ENCODE measurements at regions not wholly inside any gene's neighbourhood (a gene's known extent, or its start where the extent isn't known, plus 50 kb on each side); places are given as distances from the start of the nearest gene placed in this dataset.

GRCh38 chrX:39728025-39728424, 369.7 kb downstream of the BCOR start:
- Histone ChIP-seq H3K23me2 (ENCODE audit: insufficient read length, low read depth, low read length, poor library complexity, severe bottlenecking) (no peaks in the 10 kb centered on the region), H2BK120ac (ENCODE audit: low read depth, low read length, poor library complexity, severe bottlenecking) (no peak overlapping the region), H3K9ac (ENCODE audit: extremely low read depth, insufficient read length, low read length) (no peak overlapping the region), H3K56ac (ENCODE audit: insufficient read length, low read depth, low read length) (no peak overlapping the region), H3K9me3 (ENCODE audit: control insufficient read depth, low read depth, low read length) (no peaks in the 10 kb centered on the region), H2BK5ac (ENCODE audit: insufficient read length, low read length) (no peak overlapping the region), H2AK5ac (ENCODE audit: insufficient read length, low read length) (no peak overlapping the region), H3K79me2 (ENCODE audit: insufficient read depth, low read length) (no peaks in the 10 kb centered on the region), H3K4ac (ENCODE audit: low read depth, low read length) (no peak overlapping the region), H3K4me2 (ENCODE audit: insufficient read depth, insufficient read length, low read length) (no peak overlapping the region), H4K20me1 (ENCODE audit: control insufficient read depth, insufficient read depth, insufficient read length) (no peaks in the 10 kb centered on the region), H3K23ac (ENCODE audit: insufficient read length, low read depth, low read length) (no peak overlapping the region), H3K4me1 (ENCODE audit: insufficient read depth, low read length) (peaks cover 4% of the 10 kb centered on the region; the same call in 1 of the 2 replicates), H3K79me1 (ENCODE audit: insufficient read depth, low read depth, low read length, poor library complexity, severe bottlenecking) (no peaks in the 10 kb centered on the region), H4K5ac (ENCODE audit: insufficient read length, low read depth, low read length) (no peak overlapping the region), H4K91ac (ENCODE audit: insufficient read length, low read depth, low read length) (no peak overlapping the region), H3K27ac (ENCODE audit: insufficient read length, low read depth, low read length) (no peak overlapping the region), H3K14ac (ENCODE audit: insufficient read depth, low read length) (no peak overlapping the region), H3K27me3 (ENCODE audit: insufficient read depth, low read length) (0 out of 2 replicates have a peak, but pooled peaks cover 3% of the 10 kb centered on the region), H2BK15ac (ENCODE audit: low read depth, low read length) (no peak overlapping the region), H3T11ph (ENCODE audit: low read length) (no peak overlapping the region), H4K8ac (replicated peaks; ENCODE audit: insufficient read length, low read depth, low read length) (no peak overlapping the region), H3K18ac (ENCODE audit: insufficient read length, low read depth, low read length) (no peak overlapping the region), H2BK12ac (ENCODE audit: insufficient read length, low read depth, low read length) (no peak overlapping the region), H2AFZ (ENCODE audit: low read length) (no peak overlapping the region), H2BK20ac (ENCODE audit: low read depth, low read length, poor library complexity, severe bottlenecking) (no peak overlapping the region)
- Mint-ChIP-seq H3K4me1 (peaks cover 15 to 21% of the 10 kb centered on the region in 2 experiments), H3K27ac (no peak overlapping the region; a peak in 2 of 7 replicates), H3K36me3 (ENCODE audit: insufficient read depth in 1 of 3, low read depth in 3 of 3) (peaks cover 0 to 5% (median 5%) of the 10 kb centered on the region in 3 experiments; a peak in 5 of 7 replicates), H3K9me3 (peaks cover 72 to 73% of the 10 kb centered on the region in 2 experiments), H3K27me3 (ENCODE audit: low read depth) (peaks cover 10% of the 10 kb centered on the region), H3K4me3 (no peak overlapping the region)
- no peak for DNase-seq
- no CpG with 5 or more reads among the region's 4 CpGs for WGBS (ENCODE audit: extremely low coverage, insufficient read length, low lambda C conversion rate)
- TF ChIP-seq, protein P1, sequence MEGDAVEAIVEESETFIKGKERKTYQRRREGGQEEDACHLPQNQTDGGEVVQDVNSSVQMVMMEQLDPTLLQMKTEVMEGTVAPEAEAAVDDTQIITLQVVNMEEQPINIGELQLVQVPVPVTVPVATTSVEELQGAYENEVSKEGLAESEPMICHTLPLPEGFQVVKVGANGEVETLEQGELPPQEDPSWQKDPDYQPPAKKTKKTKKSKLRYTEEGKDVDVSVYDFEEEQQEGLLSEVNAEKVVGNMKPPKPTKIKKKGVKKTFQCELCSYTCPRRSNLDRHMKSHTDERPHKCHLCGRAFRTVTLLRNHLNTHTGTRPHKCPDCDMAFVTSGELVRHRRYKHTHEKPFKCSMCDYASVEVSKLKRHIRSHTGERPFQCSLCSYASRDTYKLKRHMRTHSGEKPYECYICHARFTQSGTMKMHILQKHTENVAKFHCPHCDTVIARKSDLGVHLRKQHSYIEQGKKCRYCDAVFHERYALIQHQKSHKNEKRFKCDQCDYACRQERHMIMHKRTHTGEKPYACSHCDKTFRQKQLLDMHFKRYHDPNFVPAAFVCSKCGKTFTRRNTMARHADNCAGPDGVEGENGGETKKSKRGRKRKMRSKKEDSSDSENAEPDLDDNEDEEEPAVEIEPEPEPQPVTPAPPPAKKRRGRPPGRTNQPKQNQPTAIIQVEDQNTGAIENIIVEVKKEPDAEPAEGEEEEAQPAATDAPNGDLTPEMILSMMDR (conservative IDR thresholded peaks at IDR 0.05) = no peak

Measured in H9 (cell line).